Ovary (tissue), 3 donors: ENCODE measurements at regions not wholly inside any gene's neighbourhood (a gene's known extent, or its start where the extent isn't known, plus 50 kb on each side); places are given as distances from the start of the nearest gene placed in this dataset.

Experiments
- CTCF ChIP-seq, 3 donors: fragments of 450-650 bp in 2 of 3; fragments of 200-600 bp in 1 of 3; IDR thresholded peaks; one replicate each; pipeline versions ENCODE4 v1.5.1 to v1.8.0; 2016 to 2022; ENCODE audit warnings: antibody characterized with exemption in 3 of 3, mild to moderate bottlenecking in 1 of 3
- EP300 ChIP-seq: sonication (generic); formaldehyde crosslinking; IDR thresholded peaks from one replicate; pipeline ENCODE4 v1.6.1; 2017; ENCODE audit warnings: antibody characterized with exemption
- POLR2A ChIP-seq: fragments of 450-650 bp; IDR thresholded peaks from one replicate; pipeline ENCODE4 v1.6.1; 2017; ENCODE audit warnings: antibody characterized with exemption, mild to moderate bottlenecking, moderate library complexity
- donor health status: DM: no; HTN: no; CAD: no.

GRCh38 chr6:159487636-159488035 is 205.4 kb downstream of the SOD2 start:
- TF ChIP-seq CTCF (IDR thresholded peaks at IDR 0.05) (no peak), EP300 (no peak), POLR2A (no peak)
